ENCODE measurements at regions not wholly inside any gene's neighbourhood (a gene's known extent, or its start where the extent isn't known, plus 50 kb on each side); places are given as distances from the start of the nearest gene placed in this dataset.

- H3K4me1 ChIP-seq (ENCODE audit: control insufficient read depth, insufficient read depth, low read length), result no peaks in the 10 kb centered on the region
- no peak overlapping the region for H3K9ac ChIP-seq (ENCODE audit: low read depth, low read length)
- no peak overlapping the region for H3K4me2 ChIP-seq (ENCODE audit: low read length)
- no peaks in the 10 kb centered on the region for H3K27me3 ChIP-seq (ENCODE audit: control insufficient read depth, insufficient read depth, low read length)
- H3K36me3 ChIP-seq (ENCODE audit: insufficient read depth, low read length), result no peaks in the 10 kb centered on the region
- H3K9me3 ChIP-seq (replicated peaks; ENCODE audit: low read length), result no peaks in the 10 kb centered on the region
- H3K4me3 ChIP-seq (ENCODE audit: low read length), result no peak overlapping the region
Measured at GRCh38 chr3:76387000-76387399, 601.7 kb upstream of the ZNF717 start.

DNA sequence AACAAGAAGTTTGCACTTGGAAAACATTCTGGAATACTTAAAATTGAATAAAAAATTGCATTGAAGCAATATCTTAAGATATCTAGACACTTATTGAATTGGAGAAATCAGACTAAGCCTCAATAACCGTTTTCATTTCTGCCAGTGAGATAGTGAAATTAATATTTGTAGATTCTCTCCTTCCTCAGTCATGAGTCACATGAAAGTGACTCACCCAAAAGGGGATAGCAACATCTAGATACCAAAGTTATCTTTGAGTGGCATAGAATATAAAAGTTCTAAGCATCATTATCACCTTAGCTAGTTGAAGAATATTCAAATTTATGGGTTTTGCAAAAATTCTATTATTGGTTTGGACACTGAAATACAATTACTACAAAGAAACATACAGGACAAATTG lies 614.8 kb upstream of the ZNF717 start:
- Histone ChIP-seq H3K9me3 (replicated peaks; ENCODE audit: low read length) (no peaks in the 10 kb centered on the region), H3K4me2 (ENCODE audit: low read length) (no peak overlapping the region), H3K4me3 (ENCODE audit: low read length) (no peak overlapping the region), H3K4me1 (ENCODE audit: control insufficient read depth, insufficient read depth, low read length) (no peaks in the 10 kb centered on the region), H3K36me3 (ENCODE audit: insufficient read depth, low read length) (no peaks in the 10 kb centered on the region), H3K9ac (ENCODE audit: low read depth, low read length) (no peak overlapping the region), H3K27me3 (ENCODE audit: control insufficient read depth, insufficient read depth, low read length) (no peaks in the 10 kb centered on the region)

DNA sequence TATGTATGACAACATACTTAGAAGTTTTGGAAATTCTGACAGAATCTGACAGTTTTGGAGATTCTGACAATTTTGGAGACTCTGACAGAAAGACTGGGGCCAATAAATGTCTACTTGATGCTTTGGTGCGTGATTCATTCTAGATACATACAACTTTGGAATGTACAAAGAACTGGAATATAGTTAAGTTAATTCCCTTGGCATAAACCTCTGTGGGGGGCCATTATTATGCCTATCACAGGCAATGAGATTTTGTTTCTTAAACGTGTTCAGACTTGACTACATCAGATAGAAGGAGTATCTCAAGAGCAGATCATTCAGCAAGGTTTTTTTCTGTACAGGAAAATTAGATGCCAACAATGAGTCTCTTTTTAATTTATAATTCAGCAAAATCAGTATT lies 617.6 kb upstream of the ZNF717 start:
- Histone ChIP-seq H3K4me3 (ENCODE audit: low read length) (no peak overlapping the region), H3K36me3 (ENCODE audit: insufficient read depth, low read length) (no peaks in the 10 kb centered on the region), H3K4me2 (ENCODE audit: low read length) (no peak overlapping the region), H3K4me1 (ENCODE audit: control insufficient read depth, insufficient read depth, low read length) (no peaks in the 10 kb centered on the region), H3K9ac (ENCODE audit: low read depth, low read length) (no peak overlapping the region), H3K27me3 (ENCODE audit: control insufficient read depth, insufficient read depth, low read length) (no peaks in the 10 kb centered on the region), H3K9me3 (replicated peaks; ENCODE audit: low read length) (no peaks in the 10 kb centered on the region)

GRCh38 chr3:76403556-76403955 lies 618.2 kb upstream of the ZNF717 start:
- no peaks in the 10 kb centered on the region for H3K36me3 ChIP-seq (ENCODE audit: insufficient read depth, low read length)
- no peak overlapping the region for H3K4me2 ChIP-seq (ENCODE audit: low read length)
- no peak overlapping the region for H3K4me3 ChIP-seq (ENCODE audit: low read length)

GRCh38 chr3:76405196-76405595 lies 619.8 kb upstream of the ZNF717 start:
- H3K4me2 ChIP-seq (ENCODE audit: low read length), result no peak overlapping the region
- H3K4me1 ChIP-seq (ENCODE audit: control insufficient read depth, insufficient read depth, low read length), result no peaks in the 10 kb centered on the region
- no peak overlapping the region for H3K4me3 ChIP-seq (ENCODE audit: low read length)
- no peaks in the 10 kb centered on the region for H3K27me3 ChIP-seq (ENCODE audit: control insufficient read depth, insufficient read depth, low read length)
- H3K9me3 ChIP-seq (replicated peaks; ENCODE audit: low read length), result no peaks in the 10 kb centered on the region
- H3K9ac ChIP-seq (ENCODE audit: low read depth, low read length), result no peak overlapping the region
- no peaks in the 10 kb centered on the region for H3K36me3 ChIP-seq (ENCODE audit: insufficient read depth, low read length)

More at GRCh38 chr3:76403556-76403955, 618.2 kb upstream of the ZNF717 start:
- Histone ChIP-seq H3K9ac (ENCODE audit: low read depth, low read length) (no peak overlapping the region), H3K9me3 (replicated peaks; ENCODE audit: low read length) (no peaks in the 10 kb centered on the region), H3K27me3 (ENCODE audit: control insufficient read depth, insufficient read depth, low read length) (no peaks in the 10 kb centered on the region), H3K4me1 (ENCODE audit: control insufficient read depth, insufficient read depth, low read length) (no peaks in the 10 kb centered on the region)

DNA sequence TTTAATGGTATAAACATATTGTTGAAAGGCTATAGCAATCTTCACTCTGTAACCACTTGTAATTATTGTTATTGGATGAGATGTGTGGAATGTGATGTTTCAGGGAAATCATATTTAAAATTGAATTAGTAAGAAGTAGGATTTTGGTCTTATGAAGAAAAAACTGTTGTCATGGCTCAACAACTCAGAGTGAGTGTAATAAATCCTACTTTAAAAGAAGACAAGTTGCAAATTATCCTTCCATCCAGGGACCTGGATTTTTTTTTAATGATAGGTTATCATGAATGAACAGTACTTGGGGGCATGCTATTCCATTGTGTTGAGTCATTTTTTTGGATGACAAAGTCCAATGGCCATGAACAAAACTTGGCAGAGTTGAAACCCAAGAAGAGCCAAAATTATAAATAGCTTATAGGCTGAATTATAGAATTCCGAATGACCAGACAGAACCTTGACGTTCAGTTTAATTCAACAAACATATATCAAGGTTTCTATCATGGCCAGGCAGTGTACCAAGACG lies 625.5 kb upstream of the ZNF717 start:
- no peaks in the 10 kb centered on the region for H3K27me3 ChIP-seq (ENCODE audit: control insufficient read depth, insufficient read depth, low read length)
- no peak overlapping the region for H3K9ac ChIP-seq (ENCODE audit: low read depth, low read length)

GRCh38 chr3:76415384-76415783 lies 624.5 kb upstream of the ROBO2 start:
- Histone ChIP-seq H3K27me3 (ENCODE audit: control insufficient read depth, insufficient read depth, low read length) (no peaks in the 10 kb centered on the region), H3K4me3 (ENCODE audit: low read length) (no peak overlapping the region), H3K9me3 (replicated peaks; ENCODE audit: low read length) (peaks cover 5% of the 10 kb centered on the region), H3K4me1 (ENCODE audit: control insufficient read depth, insufficient read depth, low read length) (no peaks in the 10 kb centered on the region), H3K4me2 (ENCODE audit: low read length) (no peak overlapping the region), H3K9ac (ENCODE audit: low read depth, low read length) (no peak overlapping the region), H3K36me3 (ENCODE audit: insufficient read depth, low read length) (no peaks in the 10 kb centered on the region)

More for the DNA sequence above, 625.5 kb upstream of the ZNF717 start:
- Histone ChIP-seq H3K36me3 (ENCODE audit: insufficient read depth, low read length) (no peaks in the 10 kb centered on the region), H3K9me3 (replicated peaks; ENCODE audit: low read length) (peaks cover 5% of the 10 kb centered on the region), H3K4me2 (ENCODE audit: low read length) (no peak overlapping the region), H3K4me1 (ENCODE audit: control insufficient read depth, insufficient read depth, low read length) (no peaks in the 10 kb centered on the region), H3K4me3 (ENCODE audit: low read length) (no peak overlapping the region)

DNA sequence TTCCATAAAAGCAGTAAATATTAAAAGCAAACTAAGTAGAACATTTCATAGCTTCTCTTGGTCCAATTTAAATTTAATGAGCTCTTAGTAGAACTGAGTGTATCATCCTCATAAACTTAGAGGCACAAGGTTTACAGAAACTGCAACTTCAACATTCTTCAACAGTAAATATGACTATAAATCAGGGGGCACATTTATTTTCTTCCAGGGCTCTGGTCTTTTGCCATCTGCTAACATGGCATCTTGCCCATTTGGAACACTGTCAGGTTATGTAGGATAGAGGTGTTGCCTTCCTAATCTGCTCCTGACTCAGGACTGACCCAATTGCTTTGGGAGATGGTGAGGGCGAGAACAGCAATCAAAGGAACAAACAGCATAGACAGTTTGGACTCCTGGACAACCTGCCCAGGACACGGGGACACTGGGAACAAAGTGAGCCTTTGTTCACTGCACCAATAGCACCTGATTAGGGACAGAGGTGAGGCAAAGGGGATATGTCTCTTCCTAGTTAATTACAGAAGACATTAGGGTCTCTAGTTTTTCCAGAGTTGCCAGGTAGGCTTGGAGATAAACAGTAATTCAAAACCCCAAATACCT lies 610.2 kb upstream of the ROBO2 start:
- no peaks in the 10 kb centered on the region for H3K36me3 ChIP-seq (ENCODE audit: insufficient read depth, low read length)
- H3K9me3 ChIP-seq (replicated peaks; ENCODE audit: low read length), result peaks cover 3% of the 10 kb centered on the region
- H3K4me2 ChIP-seq (ENCODE audit: low read length), result no peak overlapping the region
- no peaks in the 10 kb centered on the region for H3K27me3 ChIP-seq (ENCODE audit: control insufficient read depth, insufficient read depth, low read length)
- H3K9ac ChIP-seq (ENCODE audit: low read depth, low read length), result no peak overlapping the region
- no peaks in the 10 kb centered on the region for H3K4me1 ChIP-seq (ENCODE audit: control insufficient read depth, insufficient read depth, low read length)
- H3K4me3 ChIP-seq (ENCODE audit: low read length), result no peak overlapping the region

GRCh38 chr3:76432396-76432795 lies 607.5 kb upstream of the ROBO2 start:
- Histone ChIP-seq H3K4me3 (ENCODE audit: low read length) (no peak overlapping the region), H3K27me3 (ENCODE audit: control insufficient read depth, insufficient read depth, low read length) (no peaks in the 10 kb centered on the region), H3K4me1 (ENCODE audit: control insufficient read depth, insufficient read depth, low read length) (no peaks in the 10 kb centered on the region), H3K4me2 (ENCODE audit: low read length) (no peak overlapping the region), H3K9me3 (replicated peaks; ENCODE audit: low read length) (peaks cover 3% of the 10 kb centered on the region), H3K36me3 (ENCODE audit: insufficient read depth, low read length) (no peaks in the 10 kb centered on the region), H3K9ac (ENCODE audit: low read depth, low read length) (no peak overlapping the region)

DNA sequence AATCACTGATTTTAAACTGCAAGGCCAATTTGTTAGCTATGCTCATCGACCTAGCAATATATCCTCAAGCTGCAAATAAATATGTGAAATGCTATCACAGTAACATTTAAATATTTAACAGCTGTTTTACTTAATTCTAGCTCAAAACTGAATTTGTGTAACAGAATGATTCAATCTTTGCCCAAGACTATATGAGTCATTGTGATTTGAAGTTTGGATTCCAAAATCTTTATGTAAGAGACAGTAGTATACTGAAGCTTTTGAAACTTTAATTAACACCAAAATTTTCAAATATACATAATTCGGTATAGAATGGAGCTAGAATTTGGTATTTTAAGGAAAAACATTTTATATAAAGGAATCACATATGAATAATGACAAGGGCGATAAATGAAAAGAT lies 603.0 kb upstream of the ROBO2 start:
- Histone ChIP-seq H3K27me3 (ENCODE audit: control insufficient read depth, insufficient read depth, low read length) (no peaks in the 10 kb centered on the region), H3K9ac (ENCODE audit: low read depth, low read length) (no peak overlapping the region), H3K9me3 (replicated peaks; ENCODE audit: low read length) (no peaks in the 10 kb centered on the region), H3K36me3 (ENCODE audit: insufficient read depth, low read length) (no peaks in the 10 kb centered on the region), H3K4me1 (ENCODE audit: control insufficient read depth, insufficient read depth, low read length) (no peaks in the 10 kb centered on the region), H3K4me3 (ENCODE audit: low read length) (no peak overlapping the region), H3K4me2 (ENCODE audit: low read length) (no peak overlapping the region)

DNA sequence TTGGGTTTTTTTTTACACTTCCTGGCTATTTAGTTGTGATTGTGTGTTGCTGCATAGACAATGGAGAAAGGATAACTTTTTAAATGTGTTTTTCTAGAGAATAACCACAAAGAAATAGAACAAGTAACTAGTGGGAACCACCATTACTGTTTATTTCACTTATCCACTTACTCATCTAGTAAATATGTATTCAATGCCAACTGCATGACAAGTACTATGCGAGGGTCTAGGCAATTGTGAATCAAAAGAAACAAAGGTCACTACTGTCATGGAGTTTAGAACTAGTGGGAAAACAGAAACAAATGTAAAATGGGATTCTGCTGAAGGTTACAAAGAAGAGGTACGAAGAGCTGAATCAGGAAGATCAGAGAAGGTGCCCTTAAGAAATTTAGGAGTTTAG lies 600.9 kb upstream of the ROBO2 start:
- H3K4me1 ChIP-seq (ENCODE audit: control insufficient read depth, insufficient read depth, low read length), result no peaks in the 10 kb centered on the region
- peaks cover 5% of the 10 kb centered on the region for H3K9me3 ChIP-seq (replicated peaks; ENCODE audit: low read length)
- H3K4me2 ChIP-seq (ENCODE audit: low read length), result no peak overlapping the region
- no peak overlapping the region for H3K4me3 ChIP-seq (ENCODE audit: low read length)
- H3K36me3 ChIP-seq (ENCODE audit: insufficient read depth, low read length), result no peaks in the 10 kb centered on the region
- H3K9ac ChIP-seq (ENCODE audit: low read depth, low read length), result no peak overlapping the region
- no peaks in the 10 kb centered on the region for H3K27me3 ChIP-seq (ENCODE audit: control insufficient read depth, insufficient read depth, low read length)

DNA sequence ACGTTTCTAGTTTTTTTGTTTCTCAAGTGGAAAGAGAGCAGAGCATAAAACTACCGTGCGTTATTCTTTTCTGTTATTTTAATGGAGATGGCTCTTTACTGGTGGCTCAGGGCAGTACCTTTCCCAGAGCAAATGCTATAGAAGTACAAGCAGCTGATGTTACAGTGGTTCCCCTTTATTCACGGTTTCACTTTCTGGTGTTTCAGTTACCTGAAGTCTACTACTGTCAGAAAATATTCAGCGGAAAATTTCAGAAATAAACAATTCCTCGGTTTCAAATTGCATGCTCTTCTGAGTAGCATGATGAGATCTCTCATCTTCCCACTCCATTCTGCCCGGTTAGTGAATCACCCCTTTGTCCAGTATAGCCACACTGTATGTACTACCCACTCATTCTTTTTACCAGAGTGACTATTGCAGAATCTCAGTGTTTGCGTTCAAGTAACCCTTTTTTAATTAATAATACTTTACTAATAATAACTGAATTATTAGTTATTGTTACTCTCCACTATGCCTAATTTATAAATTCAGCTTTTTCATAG lies 597.5 kb upstream of the ROBO2 start:
- Histone ChIP-seq H3K9ac (ENCODE audit: low read depth, low read length) (no peak overlapping the region), H3K4me1 (ENCODE audit: control insufficient read depth, insufficient read depth, low read length) (no peaks in the 10 kb centered on the region), H3K4me2 (ENCODE audit: low read length) (no peak overlapping the region), H3K4me3 (ENCODE audit: low read length) (no peak overlapping the region), H3K27me3 (ENCODE audit: control insufficient read depth, insufficient read depth, low read length) (no peaks in the 10 kb centered on the region), H3K9me3 (replicated peaks; ENCODE audit: low read length) (peaks cover 5% of the 10 kb centered on the region), H3K36me3 (ENCODE audit: insufficient read depth, low read length) (no peaks in the 10 kb centered on the region)
